ENCODE measurements at regions not wholly inside any gene's neighbourhood (a gene's known extent, or its start where the extent isn't known, plus 50 kb on each side); places are given as distances from the start of the nearest gene placed in this dataset.
"Not testable (repeated sequence)": the region's sequence is repeated elsewhere in the genome, so short reads cannot be mapped to it uniquely, and the experiment has no call there.

- TF ChIP-seq CTCF (IDR thresholded peaks at IDR 0.05; ENCODE audit: insufficient read depth, low read length): no peak
- no peak for DNase-seq (ENCODE audit: low read depth)
- H3K4me3 ChIP-seq (ENCODE audit: low read depth, low read length): no peak overlapping the region
These were observed 162.3 kb downstream of the TPBG start for GRCh38 chr6:82525775-82526495.

GRCh38 chr6:82529960-82530460 lies 166.4 kb downstream of the TPBG start:
- DNase-seq (ENCODE audit: low read depth); H3K4me3 ChIP-seq (ENCODE audit: low read depth, low read length): not testable (repeated sequence)

DNA sequence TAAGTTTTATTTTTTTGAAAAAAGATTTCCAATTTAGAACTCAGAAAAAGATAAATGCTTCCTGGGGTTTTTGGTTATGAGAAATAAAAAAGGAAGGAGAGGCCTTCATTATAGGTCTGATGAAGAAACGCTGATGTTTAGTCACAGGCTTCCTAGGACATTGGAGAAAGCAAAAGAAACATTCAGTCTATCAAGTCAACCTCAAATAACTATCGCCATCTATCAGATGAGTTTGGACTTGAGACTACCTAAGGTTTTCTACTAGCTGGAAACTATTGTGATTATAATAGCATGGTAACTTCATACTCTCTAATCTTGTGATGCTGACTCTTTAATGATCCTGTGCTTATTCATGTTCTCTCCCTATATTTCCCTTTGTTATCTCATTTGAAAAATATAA lies 171.3 kb downstream of the TPBG start:
- no peak for DNase-seq (ENCODE audit: low read depth)
- no peak overlapping the region for H3K4me3 ChIP-seq (ENCODE audit: low read depth, low read length)
- TF ChIP-seq CTCF (IDR thresholded peaks at IDR 0.05; ENCODE audit: insufficient read depth, low read length): no peak

DNA sequence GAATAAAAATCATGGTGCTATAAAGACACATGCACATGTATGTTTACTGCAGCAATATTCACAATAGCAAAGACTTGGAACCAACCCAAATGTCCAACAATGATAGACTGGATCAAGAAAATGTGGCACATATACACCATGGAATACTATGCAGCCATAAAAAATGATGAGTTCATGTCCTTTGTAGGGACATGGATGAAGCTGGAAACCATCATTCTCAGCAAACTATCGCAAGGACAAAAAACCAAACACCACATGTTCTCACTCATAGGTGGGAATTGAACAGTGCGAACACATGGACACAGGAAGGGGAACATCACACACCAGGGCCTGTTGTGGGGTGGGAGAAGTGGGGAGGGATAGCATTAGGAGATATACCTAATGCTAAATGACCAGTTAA lies 185.9 kb downstream of the TPBG start:
- DNase-seq (ENCODE audit: low read depth); H3K4me3 ChIP-seq (ENCODE audit: low read depth, low read length): not testable (repeated sequence)

- H3K4me3 ChIP-seq (ENCODE audit: low read depth, low read length); DNase-seq (ENCODE audit: low read depth): not testable (repeated sequence)
These were observed 187.7 kb downstream of the TPBG start for GRCh38 chr6:82551311-82551710.

DNA sequence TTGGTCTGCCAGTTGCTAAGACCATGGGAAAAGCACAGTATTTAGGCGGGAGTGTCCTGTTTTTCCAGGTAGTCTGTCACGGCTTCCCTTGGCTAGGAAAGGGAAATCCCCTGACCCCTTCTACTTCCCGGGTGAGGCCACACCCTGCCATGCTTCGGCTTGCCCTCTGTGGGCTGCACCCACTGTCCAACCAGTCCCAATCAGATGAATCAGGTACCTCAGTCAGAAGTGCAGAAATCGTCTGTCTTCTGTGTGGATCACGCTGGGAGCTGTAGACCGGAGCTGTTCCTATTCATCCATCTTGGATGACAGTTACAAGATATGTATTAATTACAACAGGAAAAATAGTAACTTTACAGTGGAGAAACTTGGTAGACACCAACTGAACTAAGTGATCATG lies 188.2 kb downstream of the TPBG start:
- DNase-seq (ENCODE audit: low read depth): no peak
- H3K4me3 ChIP-seq (ENCODE audit: low read depth, low read length): no peak overlapping the region
- TF ChIP-seq CTCF (IDR thresholded peaks at IDR 0.05; ENCODE audit: insufficient read depth, low read length): no peak

GRCh38 chr6:82553863-82554531 lies 190.4 kb downstream of the TPBG start:
- no peak for TF ChIP-seq CTCF (IDR thresholded peaks at IDR 0.05; ENCODE audit: insufficient read depth, low read length)
- peak; percentile 55 for DNase-seq (ENCODE audit: low read depth)
- H3K4me3 ChIP-seq (ENCODE audit: low read depth, low read length): no peak overlapping the region

GRCh38 chr6:82554666-82555065 lies 191.0 kb downstream of the TPBG start:
- TF ChIP-seq CTCF (IDR thresholded peaks at IDR 0.05; ENCODE audit: insufficient read depth, low read length): no peak
- no peak overlapping the region for H3K4me3 ChIP-seq (ENCODE audit: low read depth, low read length)
- peak; percentile 65 for DNase-seq (ENCODE audit: low read depth)
